ENCODE measurements at regions not wholly inside any gene's neighbourhood (a gene's known extent, or its start where the extent isn't known, plus 50 kb on each side); places are given as distances from the start of the nearest gene placed in this dataset.
"Not testable (repeated sequence)": the region's sequence is repeated elsewhere in the genome, so short reads cannot be mapped to it uniquely, and the experiment has no call there.

DNA sequence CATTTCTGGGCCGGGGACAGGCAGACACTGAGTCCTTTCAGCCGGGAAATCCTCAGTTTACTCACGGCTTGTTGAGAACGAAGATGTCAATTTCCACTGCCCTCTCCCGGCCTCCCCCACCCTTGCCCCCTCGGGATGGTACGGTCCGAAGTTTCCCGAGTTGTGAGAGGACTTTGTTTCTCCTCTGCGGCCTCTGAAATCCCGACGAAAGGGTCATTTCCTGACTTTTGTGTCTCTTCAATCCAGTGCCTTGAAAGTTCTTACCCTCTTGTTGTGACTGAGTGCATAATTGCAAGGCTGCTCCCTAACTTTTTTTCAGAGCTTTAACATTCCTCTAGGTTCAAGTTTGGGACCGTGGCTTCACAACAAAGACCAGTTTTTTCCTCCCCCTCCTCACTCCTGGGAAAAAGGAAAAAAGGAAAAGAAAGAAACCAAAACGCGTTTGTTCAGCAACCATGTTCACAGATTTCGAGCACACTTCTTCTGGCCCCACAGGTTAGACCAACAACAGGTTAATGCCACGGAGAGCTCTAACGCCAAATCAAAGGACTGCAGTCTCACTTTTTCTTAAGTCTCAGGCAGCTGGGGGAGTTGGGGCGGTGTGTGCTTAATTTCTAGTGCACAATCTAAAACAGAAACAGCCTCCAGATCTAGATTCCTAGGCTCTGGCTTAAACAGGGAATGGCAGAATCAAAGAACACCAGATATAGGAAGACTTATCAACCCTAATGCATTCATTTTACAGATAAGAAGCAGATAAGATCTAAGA is 138.9 kb downstream of the TMCO5A start:
- peak in 1 of 2 experiments; percentile 21 for DNase-seq

DNA sequence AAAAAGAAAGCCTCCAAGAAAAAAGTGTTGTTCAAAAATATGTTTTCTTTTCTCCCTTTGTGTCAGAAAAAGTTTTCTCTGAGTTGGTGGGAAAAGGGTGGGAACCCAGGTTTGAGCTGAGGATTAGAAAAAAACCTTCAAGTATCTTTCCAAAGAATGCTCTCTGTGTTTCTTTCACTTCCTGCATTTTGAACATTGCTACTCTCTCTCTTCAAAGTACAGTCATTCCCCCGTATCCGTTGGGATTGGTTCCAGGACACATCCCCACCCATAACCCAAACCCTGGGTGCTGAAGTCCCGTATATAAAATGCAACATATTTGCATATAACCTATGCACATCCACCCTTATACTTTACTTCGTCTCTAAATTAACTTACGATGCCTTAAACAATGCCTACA is 139.6 kb downstream of the TMCO5A start:
- DNase-seq, result no peak

DNA sequence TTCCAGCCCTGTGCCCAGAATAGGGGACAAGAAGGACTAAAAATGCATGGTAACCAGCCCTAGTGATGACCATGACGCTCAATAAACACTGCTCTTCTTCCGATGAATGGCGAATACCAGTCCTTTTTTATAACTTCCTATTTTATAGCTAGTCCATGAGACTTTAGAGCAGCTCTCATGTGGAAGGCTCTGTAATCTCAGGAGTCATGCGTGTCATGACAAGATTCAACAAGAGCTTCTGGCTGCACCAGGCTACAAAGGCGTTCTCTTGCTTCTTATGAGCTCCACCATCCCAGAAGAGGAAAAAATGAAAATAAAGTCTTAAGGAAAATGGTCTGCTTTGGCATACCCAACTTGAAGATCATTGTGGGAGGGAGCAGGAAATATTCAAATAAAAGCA is 141.0 kb downstream of the TMCO5A start:
- no peak for DNase-seq

DNA sequence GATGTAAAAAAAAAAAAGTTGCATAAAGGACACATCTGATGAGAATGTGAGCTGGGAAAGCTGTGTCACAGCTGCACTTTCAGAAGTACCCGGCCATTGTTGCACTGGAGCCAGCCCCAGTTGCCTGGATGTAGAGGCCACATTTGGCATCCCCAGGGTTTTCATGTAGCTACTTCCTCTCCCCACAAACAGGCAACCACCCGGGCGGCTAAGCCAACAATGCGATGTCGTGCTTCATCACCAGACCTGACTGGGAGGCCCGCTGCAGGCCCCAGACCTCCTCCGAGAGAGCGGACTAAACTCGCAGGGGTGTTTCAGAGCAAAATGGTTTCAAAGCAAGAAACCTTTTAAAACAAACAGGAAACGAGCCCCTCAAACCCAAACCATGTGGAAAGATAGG is 142.3 kb downstream of the TMCO5A start:
- no peak for DNase-seq

DNA sequence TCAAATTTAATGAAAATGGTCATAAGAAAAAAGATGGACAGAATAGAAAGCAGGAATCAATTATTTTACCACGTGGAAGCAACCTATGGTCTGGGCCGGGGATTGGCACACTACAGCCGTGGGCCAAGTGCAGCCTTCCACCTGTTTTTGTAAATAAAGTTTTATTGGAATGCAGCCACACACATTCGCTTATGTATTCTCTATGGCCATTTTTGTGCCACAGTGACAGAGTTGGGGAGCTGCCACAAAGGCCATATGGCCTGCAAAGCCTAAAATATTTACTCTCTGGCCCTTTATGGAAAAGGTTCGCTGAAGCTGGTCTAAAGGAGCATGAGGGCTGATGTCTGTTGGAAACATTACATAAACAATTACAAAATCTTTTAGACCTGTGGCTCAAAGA is 144.8 kb downstream of the TMCO5A start:
- DNase-seq, result no peak

DNA sequence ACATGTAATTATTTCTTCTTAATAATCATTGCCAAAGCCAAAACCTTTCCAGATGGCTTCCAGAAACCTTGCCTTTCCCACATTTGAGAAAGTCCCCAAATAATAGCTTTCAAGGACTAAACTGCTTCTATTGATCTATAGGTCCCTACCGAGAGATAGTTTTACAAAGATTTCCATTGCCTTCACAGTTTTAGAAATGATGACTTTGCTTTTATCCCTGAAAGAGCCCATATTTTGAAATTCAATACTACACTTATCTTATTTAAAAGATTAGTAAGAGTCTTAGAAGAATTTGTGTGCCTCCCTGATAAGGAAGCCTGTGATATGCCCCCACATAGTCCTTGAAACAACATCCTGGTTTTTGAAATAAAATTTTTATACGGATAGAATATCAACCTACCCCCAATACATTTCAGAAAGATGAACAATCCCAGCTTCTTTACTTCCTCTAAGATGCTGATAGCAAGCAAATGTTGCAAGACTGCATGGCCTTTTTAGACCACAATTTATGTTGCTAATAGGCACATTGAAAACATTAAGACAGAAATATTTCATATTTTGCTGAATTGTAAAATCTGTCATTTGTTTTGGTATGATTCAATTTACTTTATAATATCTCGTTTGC is 146.3 kb downstream of the TMCO5A start:
- DNase-seq, result no peak

DNA sequence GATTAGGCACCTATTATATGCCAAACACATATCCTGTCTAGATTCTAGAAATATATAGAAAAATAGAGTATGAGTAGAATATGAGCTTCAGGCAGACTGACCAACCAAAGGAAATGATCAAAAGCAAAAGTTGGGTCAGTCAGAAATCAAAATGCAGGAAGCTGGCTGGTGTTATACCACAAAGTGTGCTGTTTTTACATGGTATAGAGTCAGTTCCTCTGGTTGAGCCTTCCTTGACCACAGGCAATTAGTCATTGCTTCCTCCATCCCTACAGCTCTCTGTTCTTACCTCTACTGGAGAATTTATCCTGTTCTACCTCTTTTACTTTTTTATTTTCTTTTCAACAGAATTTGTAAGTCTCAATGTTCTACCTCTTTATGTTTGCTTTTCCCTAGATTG is 149.8 kb downstream of the TMCO5A start:
- no peak for DNase-seq

DNA sequence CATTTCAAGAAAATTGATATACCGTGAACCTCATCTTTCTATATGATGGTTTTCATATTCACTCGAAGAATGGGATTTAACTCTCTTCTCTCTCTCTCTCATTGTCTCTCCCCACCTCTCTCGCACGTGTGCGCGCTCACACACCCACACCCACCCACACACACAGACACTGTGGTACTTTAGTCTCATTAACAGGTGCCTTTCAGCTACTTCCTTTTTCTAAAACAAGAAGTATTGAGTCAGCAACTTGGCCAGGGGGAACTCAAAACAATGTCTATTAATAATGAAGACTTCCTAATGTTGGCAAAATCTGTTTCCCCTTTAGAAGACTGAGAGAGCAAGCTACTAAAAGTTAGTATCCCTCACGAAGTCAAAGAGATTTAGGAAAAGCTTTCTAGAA is 150.7 kb downstream of the TMCO5A start:
- DNase-seq, result peak in 1 of 2 experiments; percentile 22

DNA sequence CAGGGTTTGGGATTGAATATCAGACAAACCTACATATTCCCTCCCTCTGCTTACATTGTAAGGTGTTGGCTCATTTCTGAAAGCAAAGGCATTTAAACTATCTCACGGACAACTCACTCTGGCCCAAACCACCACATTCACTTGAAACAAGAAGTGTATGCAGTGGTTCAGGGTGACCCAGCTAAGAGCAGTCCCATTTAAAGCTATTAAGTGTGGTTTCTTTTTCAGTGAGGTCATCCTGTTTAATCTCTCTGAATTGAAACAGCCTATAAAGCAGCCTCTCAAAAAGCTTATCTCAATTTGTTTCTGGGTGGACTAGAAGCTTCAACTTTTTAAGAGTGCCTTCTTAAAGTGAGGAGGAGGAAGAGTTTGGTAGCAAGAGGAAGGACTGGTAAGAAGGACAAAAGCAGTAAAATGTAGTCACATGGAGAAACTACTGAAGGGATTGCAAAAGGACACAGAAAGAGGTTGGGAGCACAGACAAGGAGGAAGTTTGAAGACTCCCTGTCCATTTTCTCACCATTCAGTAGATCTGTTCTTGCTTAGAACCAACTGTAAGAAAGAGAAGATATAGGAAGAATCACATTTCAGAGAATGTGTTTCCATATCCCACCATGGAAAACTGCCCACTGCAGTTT is 151.6 kb downstream of the TMCO5A start:
- DNase-seq, result no peak

DNA sequence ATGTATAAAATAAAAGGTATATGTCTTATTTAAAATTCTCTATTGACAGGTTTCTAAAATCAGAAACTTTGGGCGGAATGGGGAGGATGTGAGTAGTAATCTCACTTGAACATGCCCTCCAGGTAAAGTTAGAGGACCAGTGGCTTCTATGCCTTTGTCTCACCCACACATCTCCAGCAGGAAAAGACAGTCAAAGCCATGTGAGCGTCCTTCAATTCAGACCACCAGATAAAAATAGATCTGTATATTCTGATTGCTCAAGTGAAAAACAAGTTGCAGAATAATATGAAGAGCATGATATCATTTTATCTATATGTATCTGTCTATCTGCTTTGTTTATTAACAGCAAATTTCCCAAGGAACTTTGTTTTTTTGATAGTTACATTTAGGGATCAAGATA is 152.2 kb downstream of the TMCO5A start:
- DNase-seq, result no peak

DNA sequence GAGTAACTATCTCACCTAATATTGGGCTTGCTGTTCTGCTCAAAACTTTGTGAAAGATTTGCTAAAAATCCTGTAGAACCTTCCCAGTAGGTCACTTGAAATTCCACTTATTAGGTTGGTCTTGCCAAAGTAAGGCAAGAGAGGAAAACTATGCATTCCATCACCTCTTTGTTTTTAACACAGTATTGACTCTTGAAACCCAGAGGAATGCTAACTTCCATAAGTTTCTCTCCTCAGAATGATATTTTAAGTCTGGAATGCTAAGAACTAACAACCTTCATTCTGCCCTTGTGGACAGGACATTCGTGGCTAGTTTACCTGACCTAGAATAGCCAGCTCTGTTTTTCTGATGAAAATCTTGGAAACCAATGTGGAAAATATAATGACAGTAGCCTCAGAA is 154.5 kb downstream of the TMCO5A start:
- DNase-seq, result no peak

DNA sequence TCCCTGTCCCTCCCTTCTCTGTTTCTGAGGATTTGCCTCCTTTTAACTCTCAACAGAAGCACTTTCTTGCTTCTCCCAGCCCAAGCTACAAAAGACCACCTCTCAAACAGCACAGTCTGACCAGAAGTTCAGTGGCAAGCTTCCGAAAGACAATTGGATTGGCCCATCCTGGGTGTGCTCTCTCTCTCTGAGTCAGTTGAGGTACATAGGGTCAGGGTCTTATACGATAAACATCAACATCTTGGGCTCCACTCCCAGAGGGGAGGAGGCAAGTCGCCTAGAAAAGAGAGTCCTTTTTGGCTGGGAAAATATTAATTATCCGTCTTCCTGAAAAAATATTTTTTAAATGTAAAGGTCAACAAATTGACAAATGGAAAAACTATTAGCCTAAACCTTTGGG is 155.8 kb downstream of the TMCO5A start:
- DNase-seq, result no peak

DNA sequence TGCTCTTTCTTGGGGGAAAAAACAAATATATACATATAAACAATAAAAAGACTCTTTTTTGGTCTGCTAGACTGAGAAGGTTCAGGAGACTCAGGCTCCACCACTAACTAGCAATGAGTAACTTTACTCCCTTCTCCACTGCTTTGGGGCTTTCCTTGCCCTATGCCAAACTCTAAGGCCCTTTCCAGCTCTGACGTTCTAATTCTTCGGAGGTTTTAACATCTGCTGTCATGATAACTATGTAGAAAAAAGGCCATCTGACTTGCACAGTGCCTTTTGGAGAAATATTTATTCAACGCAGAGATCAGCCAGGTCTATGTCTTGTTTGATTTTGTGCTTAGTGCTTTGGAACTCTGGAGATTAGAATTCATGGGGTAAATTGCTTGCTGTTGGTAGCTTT is 156.2 kb downstream of the TMCO5A start:
- no peak for DNase-seq

DNA sequence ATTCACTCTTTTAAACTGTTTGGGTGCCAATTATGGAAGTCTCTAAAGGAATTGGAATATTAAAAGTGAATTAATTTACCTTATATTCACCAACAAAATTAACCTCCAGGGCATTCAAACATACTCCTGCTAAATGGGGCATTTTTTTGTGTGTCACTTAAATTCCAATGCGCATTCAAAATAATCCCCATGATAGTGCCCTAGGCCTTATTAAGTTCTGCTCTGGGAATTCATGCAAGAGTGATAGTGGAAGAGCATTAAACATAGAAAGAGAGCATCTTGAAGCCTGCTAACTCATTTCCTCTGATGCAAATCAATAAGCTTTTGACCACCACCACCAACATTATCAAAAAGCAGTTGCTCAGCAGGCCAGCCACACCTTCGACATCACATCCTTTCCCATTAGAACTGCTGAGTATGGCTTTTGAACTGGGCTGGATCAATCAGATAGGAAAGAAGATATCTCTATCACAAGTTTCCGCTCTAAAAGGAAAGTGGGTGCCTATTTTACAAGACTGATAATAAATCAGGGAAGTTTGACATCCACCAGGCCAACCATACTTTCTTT is 156.7 kb downstream of the TMCO5A start:
- DNase-seq, result no peak

DNA sequence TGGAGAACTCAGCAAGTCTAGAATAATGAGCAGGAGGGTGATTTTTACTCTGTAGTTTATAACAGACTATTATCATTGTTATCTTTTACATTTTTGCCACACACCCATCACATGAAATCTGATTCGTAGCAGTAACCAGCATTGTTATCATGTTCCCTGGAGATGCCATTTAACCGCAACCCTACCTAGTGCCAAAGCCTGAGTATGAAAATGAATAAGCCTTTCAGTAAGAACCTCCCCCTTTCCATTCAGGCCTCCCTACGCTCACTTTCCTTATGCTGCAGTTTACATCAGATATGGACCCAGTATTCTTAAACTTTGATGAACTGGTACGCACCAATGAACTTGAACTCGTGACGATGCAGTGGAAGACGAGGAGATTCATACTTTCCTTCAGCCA is 158.7 kb upstream of the SPRED1 start:
- no peak for DNase-seq

DNA sequence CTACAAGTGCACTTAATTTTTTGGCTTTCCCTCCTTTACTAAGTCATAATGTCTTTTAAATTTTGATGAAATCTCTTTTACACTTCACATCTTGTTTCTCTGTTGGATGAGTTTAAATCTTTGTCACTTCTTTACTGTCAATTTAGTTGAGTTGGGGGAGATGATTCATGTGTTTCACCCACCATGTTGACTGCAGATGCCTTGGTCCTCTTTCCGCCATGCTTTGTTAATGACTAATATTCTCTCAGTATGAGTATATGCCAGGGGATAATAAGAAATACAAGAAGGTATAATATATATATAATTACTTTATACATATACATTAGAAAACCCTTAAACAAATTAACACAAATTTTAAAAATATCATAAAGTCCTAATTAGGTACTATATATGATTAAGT is 149.7 kb upstream of the SPRED1 start:
- no peak for DNase-seq

DNA sequence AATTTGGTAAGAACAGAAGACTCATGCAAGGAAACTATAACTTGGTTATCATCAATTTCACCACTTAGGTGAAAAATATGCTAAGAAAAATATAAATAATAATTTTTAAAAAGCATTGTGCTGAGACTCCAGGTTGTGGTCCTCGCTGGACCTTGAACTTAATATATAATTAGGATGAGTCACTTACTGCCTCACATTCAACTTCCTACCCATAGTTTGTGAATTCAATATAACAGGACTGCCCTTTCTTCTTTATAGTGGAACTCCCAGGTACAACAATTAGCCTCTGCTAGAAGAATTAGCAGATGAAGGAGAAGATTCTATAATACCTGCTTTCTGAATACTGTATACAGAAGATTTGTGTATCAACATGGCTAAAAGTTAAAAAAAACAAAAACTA is 149.1 kb upstream of the SPRED1 start:
- no peak for DNase-seq

DNA sequence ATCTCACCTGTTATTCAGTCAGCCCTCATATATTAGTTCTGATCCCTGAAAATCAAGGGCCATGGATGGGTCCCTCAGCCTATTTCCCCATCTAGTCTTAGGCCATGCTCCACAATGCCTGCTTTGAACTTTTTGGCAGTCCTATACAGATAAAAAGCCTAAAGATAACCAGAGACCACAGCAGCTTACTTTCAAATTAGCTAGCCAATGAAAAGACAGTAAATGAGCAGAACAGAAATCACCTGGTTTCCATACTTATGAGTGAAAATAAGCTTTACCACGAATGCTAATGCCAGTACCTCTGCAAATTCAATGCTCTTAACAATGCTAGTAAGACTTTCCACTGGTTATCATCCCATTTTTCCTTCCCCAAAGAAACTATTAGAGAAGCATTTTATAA is 141.6 kb upstream of the SPRED1 start:
- DNase-seq, result no peak

DNA sequence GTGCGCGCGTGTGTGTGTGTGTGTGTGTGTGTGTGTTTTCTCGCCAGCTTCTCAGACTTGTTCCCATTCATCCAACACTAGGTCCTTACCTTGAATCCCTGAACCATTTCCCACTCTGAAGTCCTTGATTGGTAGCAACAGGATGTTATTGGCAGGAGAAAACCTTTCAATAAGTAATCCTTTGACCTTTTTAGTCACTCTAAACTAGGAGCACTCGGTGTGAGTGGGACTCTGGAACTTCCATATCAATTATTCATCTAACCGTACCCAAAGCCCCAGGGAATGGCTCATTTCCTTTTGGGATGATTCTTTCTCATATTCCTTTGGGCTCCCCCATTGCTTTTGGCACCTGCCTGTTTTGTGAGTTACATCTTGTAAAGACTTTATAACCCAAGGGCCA is 140.2 kb upstream of the SPRED1 start:
- DNase-seq, result no peak

DNA sequence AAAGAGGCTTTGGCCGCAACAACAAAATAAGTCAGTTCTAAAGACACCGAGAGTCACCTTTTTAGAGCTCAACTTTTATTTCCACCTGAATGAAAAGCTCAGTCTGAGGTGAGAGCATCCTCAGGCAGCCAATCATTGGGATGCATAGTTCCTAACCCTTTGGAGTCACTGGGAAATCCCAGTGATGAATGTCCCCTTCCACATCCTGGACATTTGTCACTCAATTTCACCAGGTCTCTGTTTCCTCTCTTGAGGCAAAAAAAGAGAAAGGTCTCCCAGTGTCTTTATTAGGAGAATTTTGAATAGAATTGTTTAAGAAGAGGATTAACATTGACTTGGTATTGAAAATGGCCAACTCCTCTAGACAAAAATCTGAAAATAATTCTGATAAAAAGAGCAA is 137.5 kb upstream of the SPRED1 start:
- DNase-seq, result no peak

DNA sequence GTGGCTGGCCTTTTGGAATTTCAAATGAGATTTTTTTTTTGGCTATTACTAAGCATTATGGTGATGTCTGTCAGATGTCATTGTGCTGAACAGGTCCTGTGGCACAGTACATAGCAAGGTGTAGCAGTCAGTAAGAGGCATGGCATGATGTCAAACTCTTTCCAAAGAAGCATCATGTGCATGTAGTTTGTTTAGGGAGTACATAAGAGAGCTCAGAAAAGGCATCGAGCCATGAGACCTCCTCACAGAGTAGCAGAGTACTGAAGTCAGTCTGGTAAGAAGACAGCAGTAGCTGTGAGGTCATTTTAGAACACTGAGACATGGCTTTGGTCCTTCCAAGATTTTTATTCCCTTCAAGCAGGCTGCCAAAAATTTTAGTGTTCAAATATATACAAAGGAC is 134.9 kb upstream of the SPRED1 start:
- DNase-seq, result no peak

DNA sequence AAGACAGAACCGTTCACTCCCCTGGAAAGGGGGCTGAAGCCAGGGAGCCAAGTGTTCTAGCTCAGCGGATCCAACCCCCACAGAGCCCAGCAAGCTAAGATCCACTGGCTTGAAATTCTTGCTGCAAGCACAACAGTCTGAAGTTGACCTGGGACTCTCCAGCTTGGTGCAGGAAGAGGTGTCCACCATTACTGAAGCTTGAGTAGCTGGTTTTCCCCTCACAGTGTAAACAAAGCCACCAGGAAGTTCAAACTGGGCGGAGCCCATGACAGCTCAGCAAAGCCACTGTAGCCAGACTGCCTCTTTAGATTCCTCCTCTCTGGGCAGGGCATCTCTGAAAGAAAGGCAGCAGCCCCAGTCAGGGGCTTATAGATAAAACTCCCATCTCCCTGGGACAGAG is 132.8 kb upstream of the SPRED1 start:
- DNase-seq, result not testable (repeated sequence)

DNA sequence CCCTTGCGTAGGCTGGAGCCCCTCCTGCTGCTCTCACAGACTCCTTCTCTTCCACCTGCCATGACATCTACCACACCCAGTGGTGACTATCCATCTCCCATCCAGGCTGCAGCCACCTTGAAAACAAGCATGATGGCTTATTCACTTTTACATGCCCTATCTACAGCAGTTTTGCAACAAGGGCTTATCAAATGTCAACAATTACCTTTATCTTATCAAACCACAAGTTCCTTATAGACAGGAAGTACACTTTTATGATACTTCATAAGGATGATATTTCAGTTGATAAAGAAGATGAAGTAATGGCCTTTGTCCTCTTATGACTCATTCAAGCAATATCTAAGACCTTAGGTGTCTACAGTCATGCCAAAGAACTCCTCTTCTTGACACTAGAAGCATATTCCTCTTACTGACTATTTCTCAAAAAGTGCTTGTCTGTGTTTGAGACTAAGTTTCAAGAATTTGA is 125.3 kb upstream of the SPRED1 start:
- DNase-seq, result no peak

DNA sequence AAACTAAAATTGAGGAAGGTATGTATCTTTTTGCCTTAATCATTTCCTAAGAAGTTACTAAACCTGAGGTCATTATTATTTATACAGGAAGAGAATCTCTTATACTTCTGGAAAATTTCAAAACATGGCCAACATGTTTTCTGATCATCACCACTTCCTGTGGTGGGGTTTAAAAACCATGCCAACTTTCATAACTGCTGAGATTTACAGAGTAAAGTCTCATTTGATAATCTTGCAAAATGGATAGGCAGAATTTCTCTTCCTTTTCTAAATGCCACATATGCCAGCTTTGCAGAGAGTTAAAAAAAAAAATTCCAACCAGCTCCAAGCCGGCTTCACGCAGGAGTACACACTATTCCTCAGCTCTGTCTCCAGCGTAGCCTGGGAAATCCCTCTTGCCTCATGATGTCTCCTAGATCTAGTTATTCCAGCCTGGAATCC is 124.3 kb upstream of the SPRED1 start:
- no peak for DNase-seq
